ENCODE measurements at regions not wholly inside any gene's neighbourhood (a gene's known extent, or its start where the extent isn't known, plus 50 kb on each side); places are given as distances from the start of the nearest gene placed in this dataset.

DNA sequence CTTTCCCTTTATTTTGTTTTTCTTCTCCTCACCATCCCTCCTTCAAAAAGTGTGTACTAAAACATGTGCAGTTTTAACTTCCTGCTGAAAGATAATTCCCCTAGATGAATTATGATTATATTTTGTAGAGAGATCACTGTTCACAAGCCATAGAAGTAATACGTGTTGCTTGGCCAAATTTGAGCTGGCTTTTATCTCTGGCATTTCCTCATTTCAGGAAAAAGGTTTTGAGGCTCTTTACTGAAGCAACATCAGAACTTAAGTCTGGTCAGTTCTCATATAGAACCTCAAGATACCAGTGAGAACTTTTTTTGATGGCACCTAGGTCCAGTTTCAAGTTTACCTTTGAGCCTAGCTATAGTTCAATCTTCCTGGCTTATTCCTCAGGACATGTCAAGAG is 463.3 kb downstream of the INHBA start:
- H3K9ac ChIP-seq (ENCODE audit: low read length): no peak overlapping the region
- H3F3A ChIP-seq (ENCODE audit: insufficient read depth, low read length, poor library complexity, severe bottlenecking): no peaks in the 10 kb centered on the region
- H3K27me3 ChIP-seq (ENCODE audit: insufficient read depth, low read depth, low read length): no peaks in the 10 kb centered on the region
- no peaks in the 10 kb centered on the region for H4K20me1 ChIP-seq (ENCODE audit: insufficient read depth)
- no peaks in the 10 kb centered on the region for H3K79me2 ChIP-seq (replicated peaks; ENCODE audit: insufficient read depth, low read length)
- no peak overlapping the region for H3K4me3 ChIP-seq (ENCODE audit: low read length)
- no peaks in the 10 kb centered on the region for H3K9me3 ChIP-seq (ENCODE audit: low read length)
- TF ChIP-seq CTCF (IDR thresholded peaks at IDR 0.05; ENCODE audit: poor library complexity, severe bottlenecking) (no peak), RAD21 (conservative IDR thresholded peaks at IDR 0.05) (no peak), SMC3 (conservative IDR thresholded peaks at IDR 0.05; ENCODE audit: poor library complexity) (no peak), TAF1 (IDR thresholded peaks at IDR 0.05; ENCODE audit: low read depth) (no peak), MXI1 (conservative IDR thresholded peaks at IDR 0.05; ENCODE audit: poor library complexity, severe bottlenecking) (no peak), REST (IDR thresholded peaks at IDR 0.05; ENCODE audit: borderline replicate concordance) (no peak), POLR2AphosphoS5 (IDR thresholded peaks at IDR 0.05) (no peak), EZH2 (IDR thresholded peaks at IDR 0.05; ENCODE audit: borderline replicate concordance, insufficient read depth, low read length, poor library complexity, severe bottlenecking) (no peak), EP300 (conservative IDR thresholded peaks at IDR 0.05; ENCODE audit: poor library complexity, severe bottlenecking) (no peak)
- no peak overlapping the region for H3K27ac ChIP-seq (ENCODE audit: low read length)
- no peaks in the 10 kb centered on the region for H3K9me2 ChIP-seq (ENCODE audit: insufficient read depth, low read length)
- no peak overlapping the region for H2AFZ ChIP-seq (ENCODE audit: low read depth, low read length)
- H3K4me2 ChIP-seq (ENCODE audit: low read length): no peak overlapping the region
- no peaks in the 10 kb centered on the region for H3K36me3 ChIP-seq (ENCODE audit: insufficient read depth, low read length)

- H3K27me3 ChIP-seq (ENCODE audit: insufficient read depth, low read depth, low read length): no peaks in the 10 kb centered on the region
- H3K9me3 ChIP-seq (ENCODE audit: low read length): no peaks in the 10 kb centered on the region
- no peak overlapping the region for H3K4me3 ChIP-seq (ENCODE audit: low read length)
- no peak overlapping the region for H3K27ac ChIP-seq (ENCODE audit: low read length)
- H3K4me2 ChIP-seq (ENCODE audit: low read length): no peak overlapping the region
- no peaks in the 10 kb centered on the region for H3K9me2 ChIP-seq (ENCODE audit: insufficient read depth, low read length)
- H3K9ac ChIP-seq (ENCODE audit: low read length): no peak overlapping the region
- no peaks in the 10 kb centered on the region for H3K36me3 ChIP-seq (ENCODE audit: insufficient read depth, low read length)
- H3K79me2 ChIP-seq (replicated peaks; ENCODE audit: insufficient read depth, low read length): no peaks in the 10 kb centered on the region
- no peaks in the 10 kb centered on the region for H4K20me1 ChIP-seq (ENCODE audit: insufficient read depth)
- no peak overlapping the region for H2AFZ ChIP-seq (ENCODE audit: low read depth, low read length)
- no peaks in the 10 kb centered on the region for H3F3A ChIP-seq (ENCODE audit: insufficient read depth, low read length, poor library complexity, severe bottlenecking)
- TF ChIP-seq MXI1 (conservative IDR thresholded peaks at IDR 0.05; ENCODE audit: poor library complexity, severe bottlenecking): no peak
- TF ChIP-seq CTCF (IDR thresholded peaks at IDR 0.05; ENCODE audit: poor library complexity, severe bottlenecking): no peak
Observed at GRCh38 chr7:41238851-41239331, 464.0 kb downstream of the INHBA start.

Measured in neural cell (in vitro differentiated cells).